BJ (cell line): ENCODE measurements at regions not wholly inside any gene's neighbourhood (a gene's known extent, or its start where the extent isn't known, plus 50 kb on each side); places are given as distances from the start of the nearest gene placed in this dataset.

Experiments used
- CTCF ChIA-PET: fragments of 350-600 bp; formaldehyde crosslinking; extraction: SDS; loops from one replicate; lab custom pipeline; 2021; ENCODE audit warnings: antibody characterized with exemption, inconsistent platforms; lab: Yijun Ruan, JAX
- POLR2A ChIA-PET: fragments of 300-600 bp; sonication (Branson Sonifier 250); formaldehyde crosslinking; extraction: SDS; loops from one replicate; lab custom pipeline; 2021; ENCODE audit warnings: antibody characterized with exemption; lab: Charles Lee
- DNase-seq: peaks from one replicate; pipeline ENCODE4 v3.0.0-alpha.2; 2011; ENCODE audit warnings: low read depth
- H3K27me3 ChIP-seq: 2 replicates; pipeline ENCODE4 v1.6.0; 2011; ENCODE audit warnings: low read length; ENCODE audit not compliant: control insufficient read depth, insufficient read depth
- H3K36me3 ChIP-seq: 2 replicates; pipeline ENCODE4 v1.5.1; 2011; ENCODE audit warnings: low read length; ENCODE audit not compliant: control insufficient read depth, insufficient read depth
- H3K4me3 ChIP-seq: 2 replicates; pipeline ENCODE4 v1.5.1; 2011; ENCODE audit warnings: low read depth, mild to moderate bottlenecking, control low read depth, low read length
- CTCF ChIP-seq: IDR thresholded peaks from 2 replicates; pipeline ENCODE4 v1.5.1; 2011; ENCODE audit warnings: low read depth, mild to moderate bottlenecking, control low read depth, inconsistent platforms, low read length, moderate library complexity; ENCODE audit not compliant: insufficient read depth

- ChIA-PET POLR2A (no interaction called here), CTCF (no interaction called here)
- DNase-seq: no peak
- TF ChIP-seq CTCF: no peak
- no peaks in the 10 kb centered on the region for H3K36me3 ChIP-seq
- no peaks in the 10 kb centered on the region for H3K27me3 ChIP-seq
- no peak overlapping the region for H3K4me3 ChIP-seq
These were observed 656.6 kb upstream of the CHAC2 start for GRCh38 chr2:53111004-53111403.

- Histone ChIP-seq H3K36me3 (no peaks in the 10 kb centered on the region), H3K27me3 (no peaks in the 10 kb centered on the region), H3K4me3 (no peak overlapping the region)
- ChIA-PET POLR2A (no interaction called here), CTCF (no interaction called here)
- no peak for TF ChIP-seq CTCF
- DNase-seq: no peak
These were observed 659.4 kb upstream of the CHAC2 start for GRCh38 chr2:53108246-53108645.

- no peak for TF ChIP-seq CTCF
- POLR2A ChIA-PET: no interaction called here
These were observed 663.3 kb upstream of the CHAC2 start for GRCh38 chr2:53104263-53104662.

GRCh38 chr2:53103679-53104078 is 663.9 kb upstream of the CHAC2 start:
- Histone ChIP-seq H3K36me3 (no peaks in the 10 kb centered on the region), H3K27me3 (no peaks in the 10 kb centered on the region), H3K4me3 (no peak overlapping the region)
- ChIA-PET POLR2A (no interaction called here), CTCF (no interaction called here)
- no peak for DNase-seq
- TF ChIP-seq CTCF: no peak

More at GRCh38 chr2:53104263-53104662, 663.3 kb upstream of the CHAC2 start:
- Histone ChIP-seq H3K4me3 (no peak overlapping the region), H3K36me3 (no peaks in the 10 kb centered on the region), H3K27me3 (no peaks in the 10 kb centered on the region)
- no peak for DNase-seq
- CTCF ChIA-PET: no interaction called here

GRCh38 chr2:53098696-53099078 is 668.9 kb upstream of the CHAC2 start:
- no peak for DNase-seq
- Histone ChIP-seq H3K4me3 (no peak overlapping the region), H3K27me3 (no peaks in the 10 kb centered on the region), H3K36me3 (no peaks in the 10 kb centered on the region)
- TF ChIP-seq CTCF: no peak
- POLR2A ChIA-PET: no interaction called here
- CTCF ChIA-PET: no interaction called here
